SK-N-SH treated with all-trans-retinoic acid at 6 μM for 48 hours (cell line): ENCODE measurements at regions not wholly inside any gene's neighbourhood (a gene's known extent, or its start where the extent isn't known, plus 50 kb on each side); places are given as distances from the start of the nearest gene placed in this dataset.

Experiments
- CREB5 ChIP-seq: fragments of 250-450 bp; sonication (Bioruptor Pico); IDR thresholded peaks from 2 replicates; pipeline ENCODE4 v1.5.1; 2020; ENCODE audit warnings: low read depth, mild to moderate bottlenecking, moderate library complexity
- CSDC2 ChIP-seq: fragments of 250-450 bp; sonication (Bioruptor Pico); IDR thresholded peaks from 2 replicates; pipeline ENCODE4 v1.5.0; 2020; ENCODE audit warnings: mild to moderate bottlenecking, moderate library complexity
- CSRNP3 ChIP-seq: fragments of 250-450 bp; sonication (Bioruptor Pico); IDR thresholded peaks from 2 replicates; pipeline ENCODE4 v1.5.1; 2021; ENCODE audit warnings: mild to moderate bottlenecking, moderate library complexity
- ESRRG ChIP-seq: fragments of 250-450 bp; sonication (Bioruptor Pico); IDR thresholded peaks from 2 replicates; pipeline ENCODE4 v1.6.1; 2021; ENCODE audit warnings: mild to moderate bottlenecking
- GLIS3 ChIP-seq: fragments of 250-450 bp; sonication (Bioruptor Pico); IDR thresholded peaks from 2 replicates; pipeline ENCODE4 v1.5.0; 2020; ENCODE audit warnings: mild to moderate bottlenecking, moderate library complexity
- PATZ1 ChIP-seq: fragments of 250-450 bp; sonication (Bioruptor Pico); IDR thresholded peaks from 2 replicates; pipeline ENCODE4 v1.8.0; 2020; ENCODE audit warnings: mild to moderate bottlenecking, moderate library complexity, borderline replicate concordance
- TSHZ2 ChIP-seq: fragments of 250-450 bp; sonication (Bioruptor Pico); IDR thresholded peaks from 2 replicates; pipeline ENCODE4 v1.5.0; 2020; ENCODE audit warnings: mild to moderate bottlenecking, moderate library complexity
- ZNF565 ChIP-seq: fragments of 450-650 bp; formaldehyde crosslinking; conservative IDR thresholded peaks from 2 replicates; pipeline ENCODE4 v1.5.0; 2020; ENCODE audit warnings: low read depth, mild to moderate bottlenecking, moderate library complexity
- ZNF8 ChIP-seq: fragments of 450-650 bp; formaldehyde crosslinking; IDR thresholded peaks from 2 replicates; pipeline ENCODE4 v1.5.0; 2020; ENCODE audit warnings: mild to moderate bottlenecking, moderate library complexity

- TF ChIP-seq ESRRG (CRISPR knock-in tag) (no peak), TSHZ2 (no peak), ZNF565 (CRISPR knock-in tag) (no peak), GLIS3 (CRISPR knock-in tag) (no peak), PATZ1 (CRISPR knock-in tag) (no peak), CSRNP3 (CRISPR knock-in tag) (no peak), ZNF8 (no peak), CREB5 (CRISPR knock-in tag) (no peak), CSDC2 (CRISPR knock-in tag) (no peak)
These were observed 130.5 kb upstream of the ANO3 start for GRCh38 chr11:26201411-26201810.
